Breast epithelium (tissue), 4 donors: ENCODE measurements at regions not wholly inside any gene's neighbourhood (a gene's known extent, or its start where the extent isn't known, plus 50 kb on each side); places are given as distances from the start of the nearest gene placed in this dataset.

Source experiments
- DNase-seq, 2 donors: peaks; one replicate each; pipeline ENCODE4 v3.0.0-alpha.2; 2019; ENCODE audit warnings: low spot score in 2 of 2
- H3K27ac ChIP-seq, 2 donors: fragments of 200-600 bp; sonication (generic) in 1 of 2; one replicate each; pipeline ENCODE4 v1.5.1; 2016 to 2019; ENCODE audit warnings: mild to moderate bottlenecking in 1 of 2
- H3K27me3 ChIP-seq, 2 donors: fragments of 200-600 bp; sonication (generic) in 1 of 2; one replicate each; pipeline versions ENCODE4 v1.5.1 to v1.6.0; 2017 to 2019; ENCODE audit warnings: control low read depth in 1 of 2, mild to moderate bottlenecking in 1 of 2
- H3K36me3 ChIP-seq: fragments of 200-600 bp; one replicate; pipeline ENCODE4 v1.5.1; 2019
- H3K4me1 ChIP-seq, 2 donors: fragments of 200-600 bp; sonication (generic); one replicate each; pipeline ENCODE4 v1.5.1; 2016 to 2019; ENCODE audit warnings: control low read depth in 1 of 2
- H3K4me3 ChIP-seq, 3 donors: fragments of 200-600 bp; sonication (generic); 1 replicate in 2 of 3; 2 replicates in 1 of 3; pipeline ENCODE4 v1.5.1; 2016 to 2019; ENCODE audit warnings: mild to moderate bottlenecking in 3 of 3, moderate library complexity in 2 of 3
- H3K9me3 ChIP-seq, 2 donors: fragments of 200-600 bp; sonication (generic) in 1 of 2; one replicate each; pipeline ENCODE4 v1.5.1; 2016 to 2019; ENCODE audit warnings: control low read depth in 1 of 2
- POLR2A ChIP-seq: fragments of 450-650 bp; IDR thresholded peaks from one replicate; pipeline ENCODE4 v1.6.1; 2016; ENCODE audit warnings: antibody characterized with exemption, mild to moderate bottlenecking, moderate library complexity
- POLR2AphosphoS5 ChIP-seq, 3 donors: sonication (generic); formaldehyde crosslinking; IDR thresholded peaks; one replicate each; pipeline ENCODE4 v1.6.1; 2017; ENCODE audit warnings: antibody characterized with exemption in 3 of 3
- intact Hi-C: fragments of 100-400 bp; cut with DNase I; formaldehyde crosslinking; loops from one replicate; pipeline ENCODE4 v1.15.1; 2023; ENCODE audit warnings: low total_unique reads
- TF ChIP-seq, protein P1 (sequence below), 3 donors: fragments of 450-650 bp; IDR thresholded peaks; one replicate each; pipeline ENCODE4 v1.5.1; 2016 to 2017; ENCODE audit warnings: antibody characterized with exemption in 3 of 3, mild to moderate bottlenecking in 3 of 3, moderate library complexity in 3 of 3

DNA sequence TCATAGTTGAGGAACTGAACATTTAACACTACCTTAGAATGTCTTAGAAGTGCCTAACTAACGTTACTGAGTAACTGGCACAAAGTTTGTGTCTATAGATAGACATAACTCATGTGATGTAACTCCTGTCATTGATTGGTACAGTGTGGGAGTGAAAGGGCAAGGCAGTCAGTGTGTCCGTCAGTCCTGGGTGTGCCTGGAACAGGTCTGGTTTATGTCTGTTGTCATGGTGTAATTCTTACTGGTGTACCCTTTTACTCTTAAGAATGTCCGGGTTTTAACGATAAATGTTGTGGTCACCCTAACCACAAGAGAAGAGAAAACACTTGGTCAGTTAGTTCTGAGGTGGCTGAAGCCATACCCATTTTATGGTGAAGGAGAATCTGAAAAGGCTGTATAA, 93.1 kb upstream of the ESX1 start:
- Histone ChIP-seq H3K27me3 (peaks cover 0 to 60% of the 10 kb centered on the region in 2 donors), H3K4me1 (no peaks in the 10 kb centered on the region), H3K9me3 (no peaks in the 10 kb centered on the region), H3K36me3 (no peaks in the 10 kb centered on the region), H3K27ac (no peak overlapping the region), H3K4me3 (no peak overlapping the region)
- TF ChIP-seq POLR2AphosphoS5 (IDR thresholded peaks at IDR 0.05) (no peak), POLR2A (no peak)
- TF ChIP-seq, protein P1, sequence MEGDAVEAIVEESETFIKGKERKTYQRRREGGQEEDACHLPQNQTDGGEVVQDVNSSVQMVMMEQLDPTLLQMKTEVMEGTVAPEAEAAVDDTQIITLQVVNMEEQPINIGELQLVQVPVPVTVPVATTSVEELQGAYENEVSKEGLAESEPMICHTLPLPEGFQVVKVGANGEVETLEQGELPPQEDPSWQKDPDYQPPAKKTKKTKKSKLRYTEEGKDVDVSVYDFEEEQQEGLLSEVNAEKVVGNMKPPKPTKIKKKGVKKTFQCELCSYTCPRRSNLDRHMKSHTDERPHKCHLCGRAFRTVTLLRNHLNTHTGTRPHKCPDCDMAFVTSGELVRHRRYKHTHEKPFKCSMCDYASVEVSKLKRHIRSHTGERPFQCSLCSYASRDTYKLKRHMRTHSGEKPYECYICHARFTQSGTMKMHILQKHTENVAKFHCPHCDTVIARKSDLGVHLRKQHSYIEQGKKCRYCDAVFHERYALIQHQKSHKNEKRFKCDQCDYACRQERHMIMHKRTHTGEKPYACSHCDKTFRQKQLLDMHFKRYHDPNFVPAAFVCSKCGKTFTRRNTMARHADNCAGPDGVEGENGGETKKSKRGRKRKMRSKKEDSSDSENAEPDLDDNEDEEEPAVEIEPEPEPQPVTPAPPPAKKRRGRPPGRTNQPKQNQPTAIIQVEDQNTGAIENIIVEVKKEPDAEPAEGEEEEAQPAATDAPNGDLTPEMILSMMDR (IDR thresholded peaks at IDR 0.05) = no peak
- intact Hi-C loops = no loop called here
- no peak for DNase-seq

DNA sequence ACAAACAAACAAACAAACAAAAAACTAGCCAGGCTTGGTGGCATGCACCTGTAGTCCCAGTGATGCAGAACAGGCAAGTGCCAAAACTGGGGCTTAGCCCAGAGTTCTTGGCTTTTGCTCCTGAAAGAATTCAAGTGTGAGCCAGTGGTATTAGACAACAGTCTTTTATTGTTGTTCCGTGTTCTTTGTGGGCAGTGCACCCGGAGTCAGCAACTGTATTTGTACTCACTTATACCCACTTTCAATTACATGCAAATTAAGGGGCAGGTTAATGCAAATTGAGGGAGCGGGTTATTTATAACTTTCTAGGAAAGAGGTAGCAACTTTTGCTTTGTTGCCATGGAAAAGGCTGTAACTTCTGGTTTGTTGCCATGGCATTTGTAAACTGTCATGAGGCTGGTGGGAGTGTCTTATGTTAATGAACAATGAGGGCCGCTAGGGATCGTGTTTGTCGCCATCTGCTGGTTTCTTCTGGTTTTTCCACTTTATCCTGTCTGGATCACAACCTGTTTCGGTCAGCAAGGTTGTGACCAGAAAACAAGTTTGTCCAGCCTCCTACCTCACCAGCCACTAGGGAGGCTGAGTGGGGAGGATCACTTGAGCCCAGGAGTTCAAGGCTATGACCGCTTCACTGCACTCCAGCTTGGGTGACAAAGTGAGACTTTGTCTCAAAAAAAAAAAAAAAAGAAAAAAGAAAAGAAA, 88.8 kb upstream of the ESX1 start:
- intact Hi-C loops = no loop called here
- H3K4me3 ChIP-seq = no peak overlapping the region
- no peak for DNase-seq
- H3K4me1 ChIP-seq = no peaks in the 10 kb centered on the region
- H3K36me3 ChIP-seq = no peaks in the 10 kb centered on the region
- H3K27me3 ChIP-seq = peaks cover 0 to 79% of the 10 kb centered on the region in 2 donors
- H3K27ac ChIP-seq = no peak overlapping the region
- H3K9me3 ChIP-seq = no peaks in the 10 kb centered on the region
- TF ChIP-seq POLR2AphosphoS5 (IDR thresholded peaks at IDR 0.05) = no peak
- TF ChIP-seq, protein P1 (IDR thresholded peaks at IDR 0.05) = peak in 1 of 3 donors; percentile 26

DNA sequence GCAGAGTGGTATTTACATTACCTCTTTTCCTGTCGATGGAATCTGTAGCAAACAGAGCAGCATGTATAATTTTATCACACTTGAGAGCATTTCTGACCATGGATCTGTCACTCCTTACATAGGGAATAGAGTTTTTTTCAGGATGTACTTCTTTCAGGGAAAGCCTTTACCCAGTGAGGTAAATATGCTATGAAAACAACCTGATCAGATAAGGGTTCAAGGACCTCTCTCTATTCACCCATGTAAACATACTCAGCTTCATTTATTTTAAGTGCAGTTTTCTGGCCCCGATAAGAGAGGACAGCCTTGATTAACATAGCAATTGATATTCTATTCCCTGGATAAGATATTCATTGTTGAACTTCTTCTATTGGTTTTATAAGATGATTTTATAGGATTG, 87.3 kb upstream of the ESX1 start:
- no peaks in the 10 kb centered on the region for H3K4me1 ChIP-seq
- intact Hi-C loops = no loop called here
- H3K9me3 ChIP-seq = no peaks in the 10 kb centered on the region
- no peak overlapping the region for H3K27ac ChIP-seq
- peaks cover 0 to 73% of the 10 kb centered on the region in 2 donors for H3K27me3 ChIP-seq
- TF ChIP-seq, protein P1 (IDR thresholded peaks at IDR 0.05) = no peak
- TF ChIP-seq POLR2A = no peak
- no peak for TF ChIP-seq POLR2AphosphoS5 (IDR thresholded peaks at IDR 0.05)
- DNase-seq = no peak
- no peak overlapping the region for H3K4me3 ChIP-seq
- no peaks in the 10 kb centered on the region for H3K36me3 ChIP-seq

DNA sequence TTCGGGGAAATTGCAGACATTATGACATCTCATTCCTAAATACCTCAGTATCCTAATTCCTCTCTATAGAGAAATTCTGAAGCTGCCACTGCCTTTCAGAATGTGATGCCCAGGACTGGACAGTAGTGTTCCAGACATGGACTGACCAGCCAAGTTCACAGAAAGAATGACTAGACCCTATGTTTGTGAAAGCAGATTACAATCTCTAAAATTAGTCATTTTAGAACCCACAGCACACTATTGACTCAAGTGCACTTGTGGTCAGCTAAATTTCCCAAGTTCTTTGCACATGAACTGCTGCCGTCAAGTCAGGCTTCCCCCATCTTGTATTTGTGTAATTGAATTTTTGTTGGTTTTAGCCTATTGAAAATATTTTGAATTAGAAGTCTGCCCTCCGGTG, 81.0 kb upstream of the ESX1 start:
- TF ChIP-seq POLR2A = no peak
- TF ChIP-seq, protein P1 (IDR thresholded peaks at IDR 0.05) = no peak
- TF ChIP-seq POLR2AphosphoS5 (IDR thresholded peaks at IDR 0.05) = no peak
- H3K4me3 ChIP-seq = no peak overlapping the region
- H3K9me3 ChIP-seq = no peaks in the 10 kb centered on the region
- H3K36me3 ChIP-seq = no peaks in the 10 kb centered on the region
- intact Hi-C loops = no loop called here
- no peaks in the 10 kb centered on the region for H3K4me1 ChIP-seq
- H3K27ac ChIP-seq = no peak overlapping the region
- peaks cover 0 to 58% of the 10 kb centered on the region in 2 donors for H3K27me3 ChIP-seq
- no peak for DNase-seq

DNA sequence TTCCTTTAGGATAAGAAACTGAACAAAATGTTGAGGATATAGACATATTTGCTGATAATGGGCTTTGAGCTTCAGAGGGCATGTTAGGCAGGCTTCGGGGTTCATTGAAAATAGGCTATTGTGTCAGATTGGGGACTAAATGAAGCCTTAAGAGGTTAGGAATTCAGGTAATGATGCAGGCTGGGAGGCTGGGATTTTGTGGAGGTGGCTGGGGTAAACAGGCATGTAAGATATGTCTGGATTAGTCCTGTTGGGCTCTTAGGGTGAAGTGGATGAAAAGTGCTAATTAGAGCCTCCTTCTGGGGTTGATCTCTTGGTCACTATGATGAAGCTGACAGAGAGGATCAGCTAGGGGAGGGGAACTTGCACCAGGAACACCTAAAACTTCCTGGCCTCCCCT, 80.2 kb upstream of the ESX1 start:
- TF ChIP-seq POLR2AphosphoS5 (IDR thresholded peaks at IDR 0.05) = no peak
- no peak for TF ChIP-seq POLR2A
- TF ChIP-seq, protein P1 (IDR thresholded peaks at IDR 0.05) = no peak
- no peak for DNase-seq
- no peak overlapping the region for H3K4me3 ChIP-seq
- H3K27ac ChIP-seq = no peak overlapping the region
- H3K9me3 ChIP-seq = no peaks in the 10 kb centered on the region
- H3K27me3 ChIP-seq = peaks cover 0 to 56% of the 10 kb centered on the region in 2 donors
- intact Hi-C loops = no loop called here
- no peaks in the 10 kb centered on the region for H3K4me1 ChIP-seq
- no peaks in the 10 kb centered on the region for H3K36me3 ChIP-seq
